Astrocyte of the cerebellum (primary cell): ENCODE measurements at regions not wholly inside any gene's neighbourhood (a gene's known extent, or its start where the extent isn't known, plus 50 kb on each side); places are given as distances from the start of the nearest gene placed in this dataset.

Experiments used
- DNase-seq: peaks from one replicate; pipeline ENCODE4 v3.0.0-alpha.2; 2011; ENCODE audit warnings: low read depth
- H3K4me3 ChIP-seq: 2 replicates; pipeline ENCODE4 v1.5.1; 2011; ENCODE audit warnings: mild to moderate bottlenecking, low read depth, low read length, moderate library complexity
- in situ Hi-C: cut with HindIII; loops from 2 replicates; pipeline ENCODE4 v1.10.0; 2017; ENCODE audit warnings: low sequenced_read_pairs
- TF ChIP-seq, protein P1 (sequence below): IDR thresholded peaks from 2 replicates; pipeline ENCODE4 v1.5.1; 2012; ENCODE audit warnings: low read length, low read depth, moderate library complexity, mild to moderate bottlenecking; ENCODE audit errors: missing control alignments

DNA sequence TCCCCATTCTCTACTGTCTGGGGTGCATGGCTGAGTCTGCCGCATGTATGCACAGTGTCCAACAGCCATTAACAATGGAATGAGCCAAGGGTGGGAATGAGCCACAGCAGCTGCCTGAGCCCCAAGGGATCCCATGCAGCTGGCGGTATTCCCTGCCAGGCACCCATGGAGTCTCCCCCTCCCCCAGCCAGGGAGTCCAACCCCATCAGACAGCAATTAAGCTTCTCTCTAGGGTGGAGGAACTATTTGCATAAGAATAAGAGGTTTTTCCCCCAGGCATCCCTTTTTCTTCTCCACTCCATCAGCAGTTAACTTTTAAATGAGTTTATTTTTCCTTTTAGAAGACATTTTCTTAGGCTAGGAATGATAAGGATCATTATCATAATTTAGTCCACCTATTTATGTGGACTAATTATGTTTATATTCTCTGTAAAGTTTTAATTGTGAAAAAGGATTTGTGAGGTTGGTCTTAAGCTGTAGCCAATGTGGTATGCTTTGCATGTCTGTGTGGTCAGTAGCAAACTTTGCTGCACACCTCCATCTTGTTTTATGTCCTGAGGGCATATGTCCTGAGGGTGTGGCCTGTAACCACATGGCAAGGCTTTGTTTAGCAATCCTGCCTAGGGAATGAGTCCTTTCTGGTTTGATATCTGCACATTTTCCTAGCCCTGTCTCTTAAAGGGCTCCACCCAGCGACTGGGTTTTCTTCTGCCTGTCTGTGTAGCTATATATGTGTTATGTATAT is 158.9 kb upstream of the OLIG3 start:
- H3K4me3 ChIP-seq: no peak overlapping the region
- DNase-seq: no peak
- in situ Hi-C loops: loop anchor here (5.0 kb wide), 1 partner anchor 34 kb away; no protein-coding TSS in a partner anchor
- TF ChIP-seq, protein P1, sequence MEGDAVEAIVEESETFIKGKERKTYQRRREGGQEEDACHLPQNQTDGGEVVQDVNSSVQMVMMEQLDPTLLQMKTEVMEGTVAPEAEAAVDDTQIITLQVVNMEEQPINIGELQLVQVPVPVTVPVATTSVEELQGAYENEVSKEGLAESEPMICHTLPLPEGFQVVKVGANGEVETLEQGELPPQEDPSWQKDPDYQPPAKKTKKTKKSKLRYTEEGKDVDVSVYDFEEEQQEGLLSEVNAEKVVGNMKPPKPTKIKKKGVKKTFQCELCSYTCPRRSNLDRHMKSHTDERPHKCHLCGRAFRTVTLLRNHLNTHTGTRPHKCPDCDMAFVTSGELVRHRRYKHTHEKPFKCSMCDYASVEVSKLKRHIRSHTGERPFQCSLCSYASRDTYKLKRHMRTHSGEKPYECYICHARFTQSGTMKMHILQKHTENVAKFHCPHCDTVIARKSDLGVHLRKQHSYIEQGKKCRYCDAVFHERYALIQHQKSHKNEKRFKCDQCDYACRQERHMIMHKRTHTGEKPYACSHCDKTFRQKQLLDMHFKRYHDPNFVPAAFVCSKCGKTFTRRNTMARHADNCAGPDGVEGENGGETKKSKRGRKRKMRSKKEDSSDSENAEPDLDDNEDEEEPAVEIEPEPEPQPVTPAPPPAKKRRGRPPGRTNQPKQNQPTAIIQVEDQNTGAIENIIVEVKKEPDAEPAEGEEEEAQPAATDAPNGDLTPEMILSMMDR: no peak

DNA sequence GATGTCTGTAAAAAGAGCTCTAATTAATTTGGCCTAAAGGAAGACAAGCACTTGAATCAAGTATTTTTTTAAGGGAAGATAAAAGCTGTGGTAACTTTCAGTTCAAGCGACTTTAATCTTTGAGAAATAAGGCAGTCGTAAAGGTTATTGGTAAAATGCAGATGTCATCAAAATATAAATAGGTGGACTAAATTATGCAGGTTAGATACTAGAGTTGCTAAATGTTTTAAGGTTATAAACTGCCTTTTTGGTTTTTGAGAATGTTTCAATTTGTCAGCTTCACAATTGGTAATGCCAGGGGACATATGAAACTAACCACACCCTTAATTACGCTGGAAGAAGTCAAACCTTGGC is 159.5 kb upstream of the OLIG3 start:
- DNase-seq: no peak
- in situ Hi-C loops: loop anchor here (5.0 kb wide), 1 partner anchor 34 kb away; no protein-coding TSS in a partner anchor
- TF ChIP-seq, protein P1: no peak
- H3K4me3 ChIP-seq: no peak overlapping the region

DNA sequence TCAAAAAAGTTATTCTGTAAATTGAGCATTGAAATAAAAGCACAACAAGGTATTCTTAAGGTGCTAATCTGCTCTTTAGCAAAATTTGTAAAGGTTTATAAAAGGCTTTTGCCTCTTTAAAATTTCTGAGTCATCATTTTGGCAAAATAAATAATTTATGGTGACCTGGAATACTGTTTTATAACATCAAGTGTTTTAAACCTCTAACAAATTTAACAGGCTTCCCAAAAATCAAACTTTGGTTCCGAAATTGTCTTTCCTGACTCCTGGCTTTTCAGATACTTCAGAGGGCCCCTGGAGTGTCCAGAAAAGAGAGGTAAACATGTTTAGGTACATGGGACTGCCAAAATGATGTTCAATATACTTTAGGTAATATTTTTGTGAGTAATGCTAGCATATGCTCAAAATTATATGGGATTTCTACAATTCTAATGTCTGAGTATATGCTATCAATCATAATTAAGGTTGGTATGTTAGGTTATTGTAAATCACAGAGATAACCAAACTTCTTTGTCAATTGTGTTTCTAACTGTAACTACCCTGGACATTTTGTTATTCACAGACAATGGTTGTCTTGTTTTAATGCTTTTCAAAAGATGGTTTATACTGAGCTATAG is 160.3 kb upstream of the OLIG3 start:
- in situ Hi-C loops: loop anchor here (5.0 kb wide), 1 partner anchor 33 kb away; no protein-coding TSS in a partner anchor
- no peak overlapping the region for H3K4me3 ChIP-seq
- TF ChIP-seq, protein P1: no peak
- DNase-seq: no peak

DNA sequence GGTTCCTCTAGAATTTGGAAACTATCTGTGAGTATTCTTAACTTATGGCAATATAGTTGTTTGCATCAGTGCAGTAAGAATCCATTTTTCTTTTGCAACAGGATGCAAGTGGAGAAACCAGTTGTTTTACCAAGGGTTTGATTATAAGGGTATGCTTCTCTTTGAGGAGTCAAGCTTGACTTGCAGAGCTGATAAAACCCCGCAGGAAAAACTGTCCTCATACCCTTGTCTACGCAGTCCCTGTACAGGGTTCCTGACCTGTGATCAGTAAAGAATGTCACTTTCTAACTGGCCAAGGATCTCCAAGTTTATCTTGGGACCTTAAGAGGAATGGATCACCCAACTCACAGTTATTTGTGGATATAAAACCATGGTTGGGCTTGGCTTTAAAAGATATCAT is 161.1 kb upstream of the OLIG3 start:
- no peak for DNase-seq
- in situ Hi-C loops: no loop called here
- H3K4me3 ChIP-seq: no peak overlapping the region
- TF ChIP-seq, protein P1: no peak

DNA sequence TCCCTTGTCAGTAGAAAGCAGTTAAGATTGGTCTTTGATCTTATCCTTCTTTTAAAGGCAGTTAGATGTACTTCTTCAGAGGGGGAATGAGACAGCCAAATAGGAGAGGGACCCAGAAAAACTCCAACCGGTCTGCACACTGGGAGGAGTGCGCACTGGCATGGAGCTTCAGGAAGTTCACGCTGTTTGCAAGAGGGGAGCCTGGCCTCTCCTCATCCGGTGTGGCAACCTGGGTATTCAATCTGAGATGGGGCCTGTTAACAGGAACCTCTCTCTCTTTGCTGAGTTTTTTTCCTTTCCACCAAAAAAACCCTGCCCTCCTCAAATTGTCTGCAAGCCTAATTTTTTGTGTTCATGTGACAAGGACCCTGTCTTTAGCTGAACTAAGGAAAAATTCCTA is 162.5 kb upstream of the OLIG3 start:
- in situ Hi-C loops: no loop called here
- TF ChIP-seq, protein P1: no peak
- DNase-seq: no peak
- H3K4me3 ChIP-seq: no peak overlapping the region

DNA sequence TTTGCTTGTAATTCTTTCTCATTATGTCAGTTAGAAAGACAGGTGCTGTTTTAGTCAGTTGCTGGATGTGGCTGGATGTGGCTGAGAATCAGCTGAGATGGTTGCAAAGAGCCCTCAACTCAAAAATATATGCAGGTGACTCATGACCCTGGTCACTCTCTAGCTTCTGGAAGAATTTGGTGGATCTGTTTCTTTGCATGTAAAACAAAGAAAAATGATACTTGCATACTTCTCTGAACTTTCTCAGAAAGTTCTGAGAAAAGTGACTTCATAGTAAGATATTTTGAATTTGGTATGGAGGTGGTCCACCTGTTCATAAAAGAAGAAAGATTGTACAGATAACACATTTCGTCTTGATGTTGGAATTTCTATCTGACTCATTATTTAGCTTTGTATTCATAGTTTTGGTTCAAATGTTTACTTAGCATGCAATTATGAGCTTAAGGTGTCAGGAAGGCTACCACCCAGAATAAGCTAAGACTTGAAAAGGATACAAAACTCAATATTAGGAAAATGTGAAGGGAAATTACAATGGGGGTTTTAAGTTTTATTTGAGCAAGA is 163.2 kb upstream of the OLIG3 start:
- no peak for DNase-seq
- TF ChIP-seq, protein P1: no peak
- in situ Hi-C loops: no loop called here
- no peak overlapping the region for H3K4me3 ChIP-seq
